PC-9 (cell line): ENCODE measurements at regions not wholly inside any gene's neighbourhood (a gene's known extent, or its start where the extent isn't known, plus 50 kb on each side); places are given as distances from the start of the nearest gene placed in this dataset.

Experiments
- BruUV-seq: library from RNA; stranded (reverse); fragments of 400-500 nt; replicated peaks from 2 replicates; lab custom pipeline; 2021; lab: Mats Ljungman, UMichigan
- CTCF ChIA-PET: fragments of 300-600 bp; sonication (Branson Sonifier 250); formaldehyde crosslinking; loops from one replicate; lab custom pipeline; 2022; ENCODE audit warnings: antibody characterized with exemption; lab: Charles Lee
- POLR2A ChIA-PET: fragments of 300-600 bp; sonication (Branson Sonifier 250); formaldehyde crosslinking; loops from one replicate; lab custom pipeline; 2022; ENCODE audit warnings: antibody characterized with exemption; ENCODE audit not compliant: unreplicated experiment; lab: Charles Lee
- DNase-seq, 2 experiments: peaks; one replicate each; pipeline versions ENCODE4 v3.0.0 to v3.0.0-alpha.2; 2015 to 2022; ENCODE audit warnings: mixed read lengths in 1 of 2
- H2AFZ ChIP-seq: fragments of 200-600 bp; sonication (generic); 2 replicates; pipeline ENCODE4 v1.8.1; 2017; ENCODE audit warnings: antibody characterized with exemption
- H3F3A ChIP-seq: fragments of 200-600 bp; sonication (generic); 2 replicates; pipeline ENCODE4 v1.8.1; 2017; ENCODE audit warnings: antibody characterized with exemption, mild to moderate bottlenecking, low read depth; ENCODE audit not compliant: insufficient read depth
- H3K27ac ChIP-seq: fragments of 200-600 bp; sonication (generic); 2 replicates; pipeline ENCODE4 v1.6.1; 2016; ENCODE audit warnings: mixed run types
- H3K27me3 ChIP-seq: fragments of 200-600 bp; sonication (generic); 2 replicates; pipeline ENCODE4 v1.6.1; 2016; ENCODE audit warnings: low read depth, mixed run types; ENCODE audit not compliant: insufficient read depth
- H3K36me3 ChIP-seq: fragments of 200-600 bp; sonication (generic); 2 replicates; pipeline ENCODE4 v1.6.1; 2016; ENCODE audit warnings: low read depth, mixed run types
- H3K4me1 ChIP-seq: fragments of 200-600 bp; sonication (generic); replicated peaks from 2 replicates; pipeline ENCODE4 v1.6.1; 2016; ENCODE audit warnings: mixed run types; ENCODE audit not compliant: insufficient read depth
- H3K4me2 ChIP-seq: fragments of 200-600 bp; sonication (generic); 2 replicates; pipeline ENCODE4 v1.6.1; 2017; ENCODE audit warnings: mixed run types
- H3K4me3 ChIP-seq: fragments of 200-600 bp; sonication (generic); 2 replicates; pipeline ENCODE4 v1.6.1; 2016; ENCODE audit warnings: mixed run types
- H3K79me2 ChIP-seq: fragments of 200-600 bp; sonication (generic); 2 replicates; pipeline ENCODE4 v1.6.1; 2017; ENCODE audit warnings: low read depth, mixed run types
- H3K9me2 ChIP-seq: fragments of 200-600 bp; sonication (generic); 2 replicates; pipeline ENCODE4 v1.8.1; 2017; ENCODE audit warnings: mild to moderate bottlenecking; ENCODE audit not compliant: insufficient read depth
- H3K9me3 ChIP-seq: fragments of 200-600 bp; sonication (generic); 2 replicates; pipeline ENCODE4 v1.8.1; 2016; ENCODE audit warnings: low read depth; ENCODE audit not compliant: insufficient read depth
- H4K20me1 ChIP-seq: fragments of 200-600 bp; sonication (generic); 2 replicates; pipeline ENCODE4 v1.8.1; 2017; ENCODE audit not compliant: insufficient read depth
- EZH2 ChIP-seq: fragments of 200-600 bp; sonication (generic); IDR thresholded peaks from 2 replicates; pipeline ENCODE4 v1.8.0; 2017; ENCODE audit warnings: antibody characterized with exemption, low read depth
- intact Hi-C: fragments of 100-400 bp; cut with micrococcal nuclease; formaldehyde crosslinking; loops from one replicate; pipeline ENCODE4 v1.10.0; 2022; ENCODE audit not compliant: unreplicated experiment
- TF ChIP-seq, protein P1 (sequence below): fragments of 200-600 bp; sonication (generic); conservative IDR thresholded peaks from 2 replicates; pipeline ENCODE4 v1.6.1; 2017; ENCODE audit warnings: mixed run types, antibody characterized with exemption, mild to moderate bottlenecking, moderate library complexity

DNA sequence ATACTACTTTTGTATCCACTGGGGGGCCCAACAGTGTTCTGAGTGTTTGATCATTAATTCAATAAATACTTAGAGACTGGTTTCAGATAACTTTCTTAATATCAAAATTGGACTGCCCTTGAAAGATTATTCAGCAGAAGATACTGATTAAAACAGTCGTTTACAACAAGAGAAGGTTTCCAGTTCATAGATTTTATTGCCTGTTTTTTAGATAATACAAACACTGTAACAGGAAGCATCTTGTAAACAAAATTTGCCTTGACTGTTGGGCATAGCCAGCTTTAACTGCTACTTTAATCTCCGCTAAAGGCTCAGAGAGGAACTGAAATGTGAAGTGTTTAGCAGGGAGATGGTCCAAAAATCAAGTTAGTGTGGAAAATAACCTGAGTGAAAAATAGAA, 1168.7 kb upstream of the NUDT12 start:
- BruUV-seq: no TSS peak
- DNase-seq: no peak
- Histone ChIP-seq H3K9me2 (peaks cover 6% of the 10 kb centered on the region; the same call in 1 of the 2 replicates), H3K79me2 (no peaks in the 10 kb centered on the region), H3K4me2 (no peak overlapping the region), H3F3A (no peaks in the 10 kb centered on the region), H3K4me3 (no peak overlapping the region), H4K20me1 (no peaks in the 10 kb centered on the region; the same call in 1 of the 2 replicates), H3K27ac (no peak overlapping the region), H3K36me3 (no peaks in the 10 kb centered on the region), H3K27me3 (no peaks in the 10 kb centered on the region), H3K9me3 (no peaks in the 10 kb centered on the region), H3K4me1 (no peaks in the 10 kb centered on the region), H2AFZ (no peak overlapping the region)
- ChIA-PET CTCF (no interaction called here), POLR2A (no interaction called here)
- intact Hi-C loops: no loop called here
- TF ChIP-seq EZH2: no peak
- TF ChIP-seq, protein P1, sequence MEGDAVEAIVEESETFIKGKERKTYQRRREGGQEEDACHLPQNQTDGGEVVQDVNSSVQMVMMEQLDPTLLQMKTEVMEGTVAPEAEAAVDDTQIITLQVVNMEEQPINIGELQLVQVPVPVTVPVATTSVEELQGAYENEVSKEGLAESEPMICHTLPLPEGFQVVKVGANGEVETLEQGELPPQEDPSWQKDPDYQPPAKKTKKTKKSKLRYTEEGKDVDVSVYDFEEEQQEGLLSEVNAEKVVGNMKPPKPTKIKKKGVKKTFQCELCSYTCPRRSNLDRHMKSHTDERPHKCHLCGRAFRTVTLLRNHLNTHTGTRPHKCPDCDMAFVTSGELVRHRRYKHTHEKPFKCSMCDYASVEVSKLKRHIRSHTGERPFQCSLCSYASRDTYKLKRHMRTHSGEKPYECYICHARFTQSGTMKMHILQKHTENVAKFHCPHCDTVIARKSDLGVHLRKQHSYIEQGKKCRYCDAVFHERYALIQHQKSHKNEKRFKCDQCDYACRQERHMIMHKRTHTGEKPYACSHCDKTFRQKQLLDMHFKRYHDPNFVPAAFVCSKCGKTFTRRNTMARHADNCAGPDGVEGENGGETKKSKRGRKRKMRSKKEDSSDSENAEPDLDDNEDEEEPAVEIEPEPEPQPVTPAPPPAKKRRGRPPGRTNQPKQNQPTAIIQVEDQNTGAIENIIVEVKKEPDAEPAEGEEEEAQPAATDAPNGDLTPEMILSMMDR: no peak

DNA sequence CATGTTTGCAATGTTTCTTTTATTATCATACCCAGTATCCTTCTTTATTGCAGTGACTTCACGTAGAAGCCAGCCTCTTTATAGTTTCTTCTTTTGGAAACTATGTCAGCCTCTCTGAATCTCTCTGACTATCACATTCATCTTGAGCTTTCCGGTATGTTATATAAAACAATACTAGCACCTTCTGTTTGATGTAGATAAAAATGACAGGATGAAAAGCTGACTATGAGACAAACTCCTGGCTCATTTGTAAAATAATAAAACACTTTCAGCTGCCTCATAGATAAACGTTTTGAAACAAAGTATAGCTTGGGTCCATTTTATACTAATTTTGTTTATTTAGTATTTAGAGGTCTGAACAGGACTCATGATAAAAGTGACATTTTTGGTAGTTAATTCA, 1145.4 kb upstream of the NUDT12 start:
- Histone ChIP-seq H2AFZ (no peak overlapping the region), H3K79me2 (no peaks in the 10 kb centered on the region), H3K9me3 (no peaks in the 10 kb centered on the region), H4K20me1 (no peaks in the 10 kb centered on the region), H3K4me3 (no peak overlapping the region), H3K9me2 (no peaks in the 10 kb centered on the region; the same call in 1 of the 2 replicates), H3K27ac (no peak overlapping the region), H3F3A (no peaks in the 10 kb centered on the region), H3K4me1 (no peaks in the 10 kb centered on the region), H3K27me3 (no peaks in the 10 kb centered on the region), H3K4me2 (no peak overlapping the region), H3K36me3 (no peaks in the 10 kb centered on the region)
- no peak for TF ChIP-seq EZH2
- TF ChIP-seq, protein P1: no peak
- POLR2A ChIA-PET: no interaction called here
- no TSS peak for BruUV-seq
- no peak for DNase-seq
- CTCF ChIA-PET: no interaction called here
- intact Hi-C loops: no loop called here

DNA sequence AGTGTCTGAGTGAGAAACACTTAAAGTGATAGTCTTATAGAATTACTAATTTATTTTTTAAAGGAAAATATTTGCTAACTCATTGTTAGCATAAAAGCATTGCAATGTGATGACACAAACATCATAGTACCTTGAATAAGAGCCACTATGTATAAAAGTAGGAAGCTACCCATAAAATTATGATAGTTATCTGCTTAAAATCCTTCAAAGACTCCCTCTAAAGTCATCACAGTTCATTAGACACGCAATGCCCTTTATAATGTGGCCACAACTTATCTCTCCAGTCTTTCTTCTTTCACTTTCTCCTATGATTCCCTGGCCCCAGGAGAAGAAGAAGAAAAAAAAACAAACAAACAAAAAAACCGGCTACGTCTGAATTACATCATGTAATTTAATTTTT, 1144.0 kb upstream of the NUDT12 start:
- no peaks in the 10 kb centered on the region for H3K79me2 ChIP-seq
- 0 out of 2 replicates have a peak overlapping the region, but pooled peaks have one; percentile 75 for H2AFZ ChIP-seq
- no TSS peak for BruUV-seq
- H3K9me2 ChIP-seq: no peaks in the 10 kb centered on the region; the same call in 1 of the 2 replicates
- CTCF ChIA-PET: no interaction called here
- intact Hi-C loops: no loop called here
- no peak overlapping the region for H3K27ac ChIP-seq
- H3F3A ChIP-seq: no peaks in the 10 kb centered on the region
- no peaks in the 10 kb centered on the region for H3K36me3 ChIP-seq
- POLR2A ChIA-PET: no interaction called here
- H3K9me3 ChIP-seq: no peaks in the 10 kb centered on the region
- H3K4me1 ChIP-seq: no peaks in the 10 kb centered on the region
- DNase-seq: no peak
- H3K4me2 ChIP-seq: no peak overlapping the region
- TF ChIP-seq, protein P1: no peak
- TF ChIP-seq EZH2: no peak
- H3K27me3 ChIP-seq: no peaks in the 10 kb centered on the region
- H3K4me3 ChIP-seq: no peak overlapping the region
- H4K20me1 ChIP-seq: no peaks in the 10 kb centered on the region
